ENCODE measurements at regions not wholly inside any gene's neighbourhood (a gene's known extent, or its start where the extent isn't known, plus 50 kb on each side); places are given as distances from the start of the nearest gene placed in this dataset.

DNA sequence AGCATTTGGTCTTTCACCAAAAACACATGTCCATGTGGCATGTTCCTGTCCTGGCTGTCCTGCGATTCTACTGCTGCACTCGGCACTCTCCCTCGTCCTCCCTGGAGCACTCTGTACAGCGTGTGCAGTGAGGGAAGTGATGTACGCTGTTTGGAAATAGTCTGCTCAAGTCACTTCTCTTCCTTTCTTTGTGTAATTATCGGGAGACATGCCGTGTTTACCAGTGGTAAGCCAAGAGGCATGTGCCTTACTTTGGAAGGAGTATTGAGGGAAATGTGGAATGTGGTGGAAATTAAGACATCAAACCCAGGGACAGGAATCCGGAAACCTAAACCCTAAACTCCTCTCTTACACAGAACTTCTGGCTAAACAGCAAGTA lies 268.5 kb upstream of the FOXQ1 start:
- peak overlapping the region; percentile 28 for H3K27ac Mint-ChIP-seq (ENCODE audit: unreplicated experiment)
- peaks cover 24% of the 10 kb centered on the region for H3K9me3 Mint-ChIP-seq (ENCODE audit: unreplicated experiment)
- H3K27me3 Mint-ChIP-seq (ENCODE audit: insufficient read depth, unreplicated experiment): no peaks in the 10 kb centered on the region
- DNase-seq: no peak
- no peak overlapping the region for H3K4me3 ChIP-seq (ENCODE audit: low read depth, low read length)
- H3K36me3 ChIP-seq (ENCODE audit: control insufficient read depth, insufficient read depth, low read length): no peaks in the 10 kb centered on the region
- no TSS peak for BruUV-seq (replicated peaks)
- intact Hi-C loops (cut with micrococcal nuclease; ENCODE audit: unreplicated experiment): no loop called here
- H3K9me3 ChIP-seq: no peaks in the 10 kb centered on the region
- ChIA-PET CTCF (no interaction called here), POLR2A (no interaction called here)
- TF ChIP-seq, protein P1, sequence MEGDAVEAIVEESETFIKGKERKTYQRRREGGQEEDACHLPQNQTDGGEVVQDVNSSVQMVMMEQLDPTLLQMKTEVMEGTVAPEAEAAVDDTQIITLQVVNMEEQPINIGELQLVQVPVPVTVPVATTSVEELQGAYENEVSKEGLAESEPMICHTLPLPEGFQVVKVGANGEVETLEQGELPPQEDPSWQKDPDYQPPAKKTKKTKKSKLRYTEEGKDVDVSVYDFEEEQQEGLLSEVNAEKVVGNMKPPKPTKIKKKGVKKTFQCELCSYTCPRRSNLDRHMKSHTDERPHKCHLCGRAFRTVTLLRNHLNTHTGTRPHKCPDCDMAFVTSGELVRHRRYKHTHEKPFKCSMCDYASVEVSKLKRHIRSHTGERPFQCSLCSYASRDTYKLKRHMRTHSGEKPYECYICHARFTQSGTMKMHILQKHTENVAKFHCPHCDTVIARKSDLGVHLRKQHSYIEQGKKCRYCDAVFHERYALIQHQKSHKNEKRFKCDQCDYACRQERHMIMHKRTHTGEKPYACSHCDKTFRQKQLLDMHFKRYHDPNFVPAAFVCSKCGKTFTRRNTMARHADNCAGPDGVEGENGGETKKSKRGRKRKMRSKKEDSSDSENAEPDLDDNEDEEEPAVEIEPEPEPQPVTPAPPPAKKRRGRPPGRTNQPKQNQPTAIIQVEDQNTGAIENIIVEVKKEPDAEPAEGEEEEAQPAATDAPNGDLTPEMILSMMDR (IDR thresholded peaks at IDR 0.05; ENCODE audit: insufficient read depth in 1 of 2, low read depth in 1 of 2, low read length in 1 of 2, severe bottlenecking in 1 of 2, unreplicated experiment in 1 of 2): no peak
- peaks cover 29% of the 10 kb centered on the region for H3K4me1 Mint-ChIP-seq (ENCODE audit: low read depth, unreplicated experiment)
- no peak overlapping the region for H3K4me3 Mint-ChIP-seq (ENCODE audit: unreplicated experiment)
- H3K27me3 ChIP-seq (replicated peaks; ENCODE audit: control insufficient read depth, insufficient read depth, low read length): no peaks in the 10 kb centered on the region
- H3K36me3 Mint-ChIP-seq (ENCODE audit: insufficient read depth, unreplicated experiment): peaks cover 5% of the 10 kb centered on the region
- peaks cover 17% of the 10 kb centered on the region for H3K4me1 ChIP-seq

DNA sequence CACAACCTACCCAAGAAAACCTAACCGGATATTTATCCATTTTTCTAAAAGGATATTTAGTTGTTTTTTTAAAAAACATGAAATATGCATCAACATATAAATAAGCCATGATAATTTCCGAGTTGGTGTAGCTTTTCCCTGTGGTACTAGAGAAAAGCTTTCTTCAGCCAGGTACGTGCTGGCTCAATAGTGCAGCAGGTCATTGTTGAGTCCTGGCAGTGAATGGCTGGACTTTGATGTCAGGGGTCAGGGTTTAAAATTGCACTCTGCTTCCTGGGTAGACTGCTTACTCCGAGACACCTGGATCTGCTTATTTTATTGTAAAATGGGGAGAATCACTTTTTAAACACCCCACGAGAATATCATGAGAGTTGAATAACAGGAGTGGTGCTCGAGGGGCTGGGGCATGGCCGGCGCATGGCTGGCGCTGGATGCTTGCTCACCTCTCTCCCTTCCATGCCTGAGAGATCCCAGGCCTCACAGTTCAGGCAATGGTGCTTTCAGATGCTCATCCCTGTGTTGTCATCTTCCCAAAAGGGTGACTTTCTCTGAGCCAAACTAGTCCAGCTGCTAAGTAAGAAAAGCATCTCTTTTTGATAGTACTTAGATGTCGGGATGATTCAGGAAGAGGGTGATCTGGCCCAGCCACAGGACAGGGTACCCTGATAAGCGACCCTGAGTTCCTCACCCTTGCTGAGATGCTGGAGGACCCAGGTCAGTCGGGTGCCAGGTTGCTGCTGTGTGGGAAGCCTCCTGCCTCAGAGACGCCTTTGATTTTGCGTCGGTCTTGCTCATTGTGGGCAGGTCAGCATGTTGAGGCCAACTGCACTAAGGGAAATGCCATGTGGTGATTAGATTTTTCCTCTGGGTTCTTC lies 269.1 kb upstream of the FOXQ1 start:
- Histone ChIP-seq H3K9me3 (no peaks in the 10 kb centered on the region), H3K4me3 (ENCODE audit: low read depth, low read length) (no peak overlapping the region), H3K4me1 (peaks cover 12% of the 10 kb centered on the region), H3K36me3 (ENCODE audit: control insufficient read depth, insufficient read depth, low read length) (no peaks in the 10 kb centered on the region), H3K27me3 (replicated peaks; ENCODE audit: control insufficient read depth, insufficient read depth, low read length) (no peaks in the 10 kb centered on the region)
- CTCF ChIA-PET: no interaction called here
- Mint-ChIP-seq H3K4me3 (ENCODE audit: unreplicated experiment) (no peak overlapping the region), H3K27ac (ENCODE audit: unreplicated experiment) (peak overlapping the region; percentile 28), H3K9me3 (ENCODE audit: unreplicated experiment) (peaks cover 18% of the 10 kb centered on the region), H3K27me3 (ENCODE audit: insufficient read depth, unreplicated experiment) (no peaks in the 10 kb centered on the region), H3K4me1 (ENCODE audit: low read depth, unreplicated experiment) (peaks cover 29% of the 10 kb centered on the region), H3K36me3 (ENCODE audit: insufficient read depth, unreplicated experiment) (peaks cover 5% of the 10 kb centered on the region)
- POLR2A ChIA-PET: no interaction called here
- DNase-seq: no peak
- intact Hi-C loops (cut with micrococcal nuclease; ENCODE audit: unreplicated experiment): no loop called here
- BruUV-seq (replicated peaks): no TSS peak
- TF ChIP-seq, protein P1 (IDR thresholded peaks at IDR 0.05; ENCODE audit: insufficient read depth in 1 of 2, low read depth in 1 of 2, low read length in 1 of 2, severe bottlenecking in 1 of 2, unreplicated experiment in 1 of 2): no peak

DNA sequence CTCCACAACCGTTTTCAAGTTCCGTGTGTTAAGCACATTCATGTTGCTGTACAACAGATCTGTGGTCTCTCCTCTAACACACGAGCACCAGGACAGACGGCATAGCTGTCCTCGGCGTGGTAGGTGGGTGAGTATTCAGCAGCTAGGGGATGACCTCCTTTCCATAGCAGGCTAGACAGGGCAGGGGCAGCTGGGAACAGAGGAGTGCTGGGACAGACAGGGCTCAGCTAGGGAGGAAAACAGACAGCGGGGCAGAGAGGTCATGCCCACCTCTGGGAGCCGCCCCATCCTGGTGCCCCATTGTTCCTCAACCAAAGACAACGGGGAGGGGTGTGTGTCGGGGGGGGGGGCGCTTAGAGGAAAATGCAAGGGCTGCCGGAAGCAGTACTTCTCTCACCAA lies 271.5 kb upstream of the FOXQ1 start:
- TF ChIP-seq, protein P1 (IDR thresholded peaks at IDR 0.05; ENCODE audit: insufficient read depth in 1 of 2, low read depth in 1 of 2, low read length in 1 of 2, severe bottlenecking in 1 of 2, unreplicated experiment in 1 of 2): no peak
- H3K4me3 ChIP-seq (ENCODE audit: low read depth, low read length): no peak overlapping the region
- Mint-ChIP-seq H3K27me3 (ENCODE audit: insufficient read depth, unreplicated experiment) (no peaks in the 10 kb centered on the region), H3K4me1 (ENCODE audit: low read depth, unreplicated experiment) (peaks cover 29% of the 10 kb centered on the region), H3K36me3 (ENCODE audit: insufficient read depth, unreplicated experiment) (peaks cover 5% of the 10 kb centered on the region), H3K27ac (ENCODE audit: unreplicated experiment) (no peak overlapping the region), H3K9me3 (ENCODE audit: unreplicated experiment) (peaks cover 15% of the 10 kb centered on the region), H3K4me3 (ENCODE audit: unreplicated experiment) (no peak overlapping the region)
- DNase-seq: no peak
- no peaks in the 10 kb centered on the region for H3K27me3 ChIP-seq (replicated peaks; ENCODE audit: control insufficient read depth, insufficient read depth, low read length)
- ChIA-PET POLR2A (no interaction called here), CTCF (no interaction called here)
- no TSS peak for BruUV-seq (replicated peaks)
- intact Hi-C loops (cut with micrococcal nuclease; ENCODE audit: unreplicated experiment): no loop called here
- no peaks in the 10 kb centered on the region for H3K36me3 ChIP-seq (ENCODE audit: control insufficient read depth, insufficient read depth, low read length)
- H3K4me1 ChIP-seq: peaks cover 12% of the 10 kb centered on the region
- no peaks in the 10 kb centered on the region for H3K9me3 ChIP-seq
